ENCODE measurements at regions not wholly inside any gene's neighbourhood (a gene's known extent, or its start where the extent isn't known, plus 50 kb on each side); places are given as distances from the start of the nearest gene placed in this dataset.
"Not testable (repeated sequence)": the region's sequence is repeated elsewhere in the genome, so short reads cannot be mapped to it uniquely, and the experiment has no call there.

DNA sequence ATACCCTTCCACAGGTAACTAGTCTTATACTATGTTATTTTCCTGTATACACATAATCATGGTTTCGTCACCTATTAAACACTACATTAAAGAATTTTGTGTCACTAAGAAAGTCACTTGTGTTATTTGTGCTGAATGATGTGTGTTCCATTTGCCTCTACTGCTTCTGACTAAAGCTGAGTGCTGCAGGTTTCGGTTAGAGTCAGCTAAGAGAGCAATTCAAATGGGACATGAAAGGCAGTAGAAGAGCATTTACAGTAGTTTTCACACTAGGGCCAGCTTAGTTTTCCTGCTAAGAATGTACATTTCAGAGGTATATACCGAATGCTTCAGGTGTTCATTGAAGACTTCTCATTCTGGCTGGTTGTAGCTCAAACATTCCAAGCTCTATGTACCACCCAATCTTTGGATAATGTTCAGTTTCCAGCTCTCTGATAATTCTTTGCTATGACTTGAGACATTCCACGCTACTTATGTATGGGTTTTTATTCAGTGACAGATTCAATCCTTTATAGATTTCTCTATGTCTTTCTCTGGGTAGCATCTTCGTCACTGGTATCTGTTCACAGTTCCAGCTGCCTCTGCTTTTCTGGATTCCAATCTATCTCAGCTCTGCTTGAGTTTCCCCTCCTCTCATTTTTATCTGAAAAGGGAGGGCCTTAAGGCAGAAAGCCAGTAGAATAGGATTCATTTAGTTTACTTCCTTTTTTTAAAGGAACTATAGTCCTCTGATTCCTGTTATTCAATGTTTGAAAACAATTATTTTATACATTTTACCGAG lies 164.4 kb downstream of the CXXC4 start:
- no peak for DNase-seq (ENCODE audit: low spot score)

DNA sequence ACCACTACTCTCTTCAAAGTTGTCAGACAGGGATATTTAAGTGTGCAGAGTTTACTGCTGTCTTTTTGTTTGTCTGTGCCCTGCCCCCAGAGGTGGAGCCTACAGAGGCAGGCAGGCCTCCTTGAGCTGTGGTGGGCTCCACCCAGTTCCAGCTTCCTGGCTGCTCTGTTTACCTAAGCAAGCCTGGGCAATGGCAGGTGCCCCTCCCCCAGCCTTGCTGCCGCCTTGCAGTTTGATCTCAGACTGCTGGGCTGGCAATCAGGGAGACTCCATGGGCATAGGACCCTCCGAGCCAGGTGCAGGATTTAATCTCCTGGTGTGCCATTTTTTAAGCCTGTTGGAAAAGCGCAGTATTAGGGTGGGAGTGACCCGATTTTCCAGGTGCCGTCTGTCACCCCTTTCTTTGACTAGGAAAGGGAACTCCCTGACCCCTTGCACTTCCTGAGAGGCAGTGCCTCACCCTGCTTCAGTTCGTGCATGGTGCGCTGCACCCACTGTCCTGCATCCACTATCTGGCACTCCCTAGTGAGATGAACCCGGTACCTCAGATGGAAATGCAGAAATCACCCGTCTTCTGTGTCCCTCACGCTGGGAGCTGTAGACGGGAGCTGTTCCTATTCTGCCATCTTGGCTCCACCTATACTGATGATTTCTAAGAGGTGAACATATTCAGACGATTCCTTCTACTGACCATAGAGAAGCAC lies 167.6 kb downstream of the CXXC4 start:
- DNase-seq (ENCODE audit: low spot score): not testable (repeated sequence)

DNA sequence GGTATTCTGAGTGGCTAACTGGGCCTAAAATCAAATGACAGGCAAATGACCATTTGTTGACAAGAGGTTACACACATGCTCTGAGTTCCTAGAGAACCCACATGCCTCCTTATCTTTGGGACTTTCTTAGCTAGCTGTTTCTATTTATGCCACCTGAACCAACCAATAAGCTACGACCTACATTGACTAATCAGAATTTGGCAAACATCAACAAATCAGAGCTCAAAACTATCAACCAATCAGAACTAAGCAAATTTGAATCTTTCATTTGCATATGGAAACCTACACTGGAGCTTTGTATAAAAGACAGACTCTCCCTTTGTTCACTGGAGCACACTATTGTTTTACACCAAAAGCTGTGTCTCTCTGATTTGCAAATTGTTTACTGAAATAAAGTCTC lies 192.0 kb downstream of the CXXC4 start:
- no peak for DNase-seq (ENCODE audit: low spot score)

DNA sequence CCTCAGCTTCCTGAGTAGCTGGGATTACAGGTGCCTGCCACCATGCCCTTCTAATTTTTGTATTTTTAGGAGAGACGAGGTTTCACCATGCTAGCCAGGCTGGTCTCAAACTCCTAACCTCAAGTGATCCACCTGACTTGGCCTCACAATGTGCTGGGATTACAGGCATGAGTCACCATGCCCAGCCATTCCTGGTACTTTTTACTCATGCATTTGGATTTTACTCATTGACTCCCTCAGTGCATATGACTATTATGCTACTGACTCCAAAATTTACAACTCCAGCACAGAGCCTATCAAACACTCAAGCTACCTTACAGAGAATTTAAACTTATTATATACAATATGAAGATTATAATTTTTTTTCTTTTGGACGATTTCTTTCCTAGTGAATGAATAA lies 199.9 kb downstream of the CXXC4 start:
- no peak for DNase-seq (ENCODE audit: low spot score)

DNA sequence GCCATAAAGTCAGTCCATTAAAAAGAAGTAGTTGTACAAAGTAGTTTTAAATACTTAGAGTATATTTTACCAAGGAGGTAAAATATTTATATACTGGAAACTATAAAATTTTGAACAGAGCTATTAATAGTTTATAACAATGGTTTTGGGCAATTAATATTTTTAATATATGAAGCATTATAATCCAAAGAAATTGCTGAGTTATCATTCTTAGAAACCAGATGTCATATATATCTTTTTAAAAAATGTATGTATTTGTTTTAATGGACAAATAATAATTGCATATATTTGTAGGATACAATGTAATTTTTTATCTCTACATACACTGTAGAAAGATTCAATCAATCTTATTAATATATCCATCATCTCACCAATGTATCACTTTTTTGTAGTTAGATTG lies 207.8 kb downstream of the CXXC4 start:
- DNase-seq (ENCODE audit: low spot score): no peak

DNA sequence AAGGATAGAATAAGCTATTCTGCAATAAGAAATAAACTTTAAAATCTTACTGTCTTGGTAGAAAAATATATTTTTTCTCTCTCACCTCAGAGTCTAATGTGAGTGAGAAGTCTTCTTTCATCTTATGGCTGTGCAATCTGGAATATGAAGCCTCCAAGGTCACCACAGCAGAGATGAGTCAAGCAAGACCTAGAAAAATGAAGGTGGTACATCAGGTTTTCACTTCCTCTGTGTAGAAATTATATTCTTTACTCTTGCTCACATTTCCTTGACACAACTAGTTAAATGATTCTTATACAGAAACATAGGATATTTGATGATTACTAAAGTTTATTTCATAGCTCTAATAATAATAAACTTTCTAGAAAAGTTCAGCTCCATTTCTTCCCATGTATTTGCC lies 211.4 kb downstream of the CXXC4 start:
- no peak for DNase-seq (ENCODE audit: low spot score)

DNA sequence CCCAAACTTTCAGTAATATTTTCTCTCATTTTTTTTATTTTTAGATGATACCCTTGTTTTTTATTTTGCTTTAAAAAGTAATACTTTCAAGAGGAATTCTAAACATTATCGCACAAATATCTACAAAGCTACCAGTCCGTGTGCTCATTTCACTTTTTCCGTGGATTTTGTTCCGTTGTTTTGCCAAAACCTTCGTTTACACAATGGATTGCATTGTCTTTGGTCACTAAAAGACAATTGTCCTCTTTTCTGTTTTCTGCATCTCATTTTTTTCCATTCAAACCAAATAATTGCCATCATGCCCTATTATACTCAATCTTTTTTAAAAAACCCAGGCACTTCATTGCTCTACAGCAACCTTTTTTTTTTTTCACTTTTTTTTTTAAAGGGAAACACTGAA lies 214.9 kb downstream of the CXXC4 start:
- DNase-seq (ENCODE audit: low spot score): no peak

DNA sequence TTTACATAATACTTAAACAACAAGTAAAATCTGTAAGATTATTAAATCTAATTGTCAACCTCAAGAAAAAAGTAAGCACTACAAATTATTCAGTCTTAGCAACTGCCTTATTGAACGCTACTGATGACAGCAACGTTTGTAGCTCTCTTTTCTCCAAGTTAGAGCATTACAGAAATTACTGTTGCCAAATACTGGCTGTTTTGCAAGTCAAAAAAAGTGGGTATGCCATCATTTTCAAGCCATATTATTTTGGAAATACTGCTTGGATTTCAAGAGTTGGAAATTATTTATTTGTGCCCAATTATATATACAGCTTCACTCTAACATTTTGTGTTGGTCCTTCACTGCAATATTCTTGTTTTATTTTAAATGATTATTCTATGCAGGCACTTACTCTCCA lies 221.7 kb downstream of the CXXC4 start:
- no peak for DNase-seq (ENCODE audit: low spot score)

DNA sequence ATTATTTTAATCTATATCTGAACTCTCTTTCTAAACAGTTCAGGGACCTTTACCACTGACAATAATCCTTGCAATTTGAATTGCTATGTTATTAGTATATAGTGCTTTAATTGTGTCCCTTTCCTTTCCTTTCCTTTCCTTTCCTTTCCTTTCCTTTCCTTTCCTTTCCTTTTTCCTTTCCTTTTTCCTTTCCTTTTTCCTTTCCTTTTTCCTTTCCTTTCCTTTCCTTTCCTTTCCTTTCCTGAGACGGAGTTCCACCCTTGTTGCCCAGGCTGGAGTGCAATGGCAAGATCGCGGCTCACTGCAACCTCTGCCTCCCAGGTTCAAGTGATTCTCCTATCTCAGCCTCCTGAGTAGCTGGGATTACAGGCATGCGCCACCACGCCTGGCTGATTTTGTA lies 225.1 kb downstream of the CXXC4 start:
- DNase-seq (ENCODE audit: low spot score): not testable (repeated sequence)

DNA sequence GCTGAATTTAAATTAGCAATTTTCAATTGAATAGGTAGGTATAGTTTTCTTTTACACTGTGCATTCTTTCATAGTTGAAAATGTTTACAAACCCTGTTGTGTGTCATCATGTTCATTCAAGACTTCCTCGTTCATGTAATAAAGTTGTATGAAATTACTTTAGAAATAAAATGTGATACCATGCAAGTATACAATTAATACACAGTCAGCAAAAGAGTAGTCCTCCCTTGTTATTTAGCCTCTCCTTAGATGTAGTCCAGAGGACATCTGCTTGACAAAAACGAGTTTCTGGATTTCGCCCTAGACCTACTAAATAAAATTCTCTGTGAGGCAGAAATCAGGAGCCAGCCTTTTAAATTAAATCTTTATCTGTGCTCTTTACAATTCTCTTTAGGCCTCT lies 231.6 kb downstream of the CXXC4 start:
- DNase-seq (ENCODE audit: low spot score): no peak

DNA sequence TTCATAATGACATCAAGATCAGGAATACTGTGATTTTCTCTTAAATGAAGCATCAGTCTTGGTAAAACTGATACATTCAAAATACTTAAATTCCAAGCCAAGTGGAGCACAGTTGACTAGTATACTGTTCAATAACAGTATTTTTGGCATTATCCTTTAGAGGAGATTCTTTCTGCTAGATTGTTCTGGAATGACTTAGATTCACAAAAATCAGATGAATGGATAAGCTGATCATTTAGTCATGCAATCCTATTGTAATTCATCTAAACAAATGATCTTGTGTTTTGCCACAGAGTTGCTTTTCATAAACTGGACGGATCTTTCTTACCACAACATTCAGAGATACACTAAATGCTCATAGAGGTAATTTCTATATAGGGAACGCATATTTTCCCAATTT lies 232.0 kb downstream of the CXXC4 start:
- DNase-seq (ENCODE audit: low spot score): no peak

DNA sequence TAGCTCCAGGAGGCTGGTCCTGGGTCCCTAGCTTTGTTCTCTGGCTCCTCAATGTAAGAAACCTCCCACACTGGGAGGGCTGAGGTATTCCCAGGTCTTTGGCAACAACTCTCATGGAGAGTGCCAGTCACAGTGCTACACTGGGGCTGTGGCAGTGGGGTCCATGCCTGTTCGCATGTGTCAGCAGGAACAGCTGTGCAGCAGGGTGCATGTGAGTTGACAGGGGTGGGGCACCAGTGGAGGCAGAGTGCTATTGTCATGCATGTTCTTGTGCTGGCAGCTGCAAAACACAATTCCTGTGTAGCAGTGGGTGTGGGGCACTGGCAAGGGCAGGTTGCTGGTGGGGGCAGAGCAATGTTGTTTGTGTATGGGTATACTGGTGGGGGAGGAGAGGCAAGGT lies 246.0 kb downstream of the CXXC4 start:
- DNase-seq (ENCODE audit: low spot score): no peak

DNA sequence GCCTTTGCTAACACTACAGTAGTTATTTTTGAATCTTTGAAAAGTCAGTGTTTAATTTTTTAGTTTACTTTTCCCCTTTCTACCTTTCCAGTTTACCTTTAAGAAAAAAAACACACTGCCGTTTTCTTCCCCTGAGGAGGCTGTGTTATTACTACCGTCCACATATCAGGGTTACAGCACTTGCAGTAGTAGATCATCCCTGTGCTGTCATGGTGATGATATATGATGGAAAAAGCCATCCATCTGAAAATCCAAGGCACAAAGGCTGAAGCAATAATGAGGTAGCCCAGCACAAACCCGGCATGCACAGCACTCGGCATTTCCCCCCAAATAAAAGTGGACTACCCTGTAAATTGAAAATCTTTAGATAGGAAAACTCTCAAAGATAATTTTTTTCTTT lies 258.7 kb downstream of the CXXC4 start:
- no peak for DNase-seq (ENCODE audit: low spot score)

DNA sequence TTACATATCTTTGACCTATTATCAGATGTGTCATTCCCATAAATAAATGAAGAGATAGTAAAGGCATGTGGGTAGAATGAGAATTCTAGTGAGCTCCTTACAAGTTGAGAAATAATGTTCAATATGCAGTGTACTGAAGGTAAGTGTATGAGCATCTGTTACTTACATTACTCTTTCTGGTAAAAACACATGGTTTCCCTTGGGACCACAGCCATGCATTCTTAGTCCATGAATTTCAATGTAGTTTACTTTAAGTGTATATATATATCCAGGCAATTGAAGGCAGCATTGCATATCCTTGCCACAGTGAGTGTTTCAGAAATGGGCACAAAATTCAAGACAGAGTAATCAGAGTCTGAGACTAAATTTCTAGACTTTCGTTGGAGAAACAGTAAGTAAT lies 277.2 kb downstream of the CXXC4 start:
- DNase-seq (ENCODE audit: low spot score): no peak

DNA sequence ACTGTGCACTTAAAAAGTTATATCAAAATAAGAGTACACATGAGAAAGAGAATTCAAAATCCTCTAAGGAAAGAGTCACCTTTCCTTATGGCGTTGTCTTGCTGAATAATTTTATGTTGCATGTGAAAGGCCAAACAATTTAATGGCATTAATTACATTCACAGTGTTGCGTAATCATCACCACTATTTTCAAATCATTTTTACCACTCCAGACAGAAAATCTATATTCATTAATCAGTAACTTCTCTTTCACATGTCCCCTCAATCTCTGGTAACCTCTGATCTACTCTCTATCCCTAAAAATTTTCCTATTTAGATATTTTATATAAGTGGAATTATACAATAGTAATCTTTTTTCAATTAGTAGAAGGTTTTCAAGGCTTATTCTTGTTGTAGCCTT lies 283.0 kb downstream of the CXXC4 start:
- no peak for DNase-seq (ENCODE audit: low spot score)

DNA sequence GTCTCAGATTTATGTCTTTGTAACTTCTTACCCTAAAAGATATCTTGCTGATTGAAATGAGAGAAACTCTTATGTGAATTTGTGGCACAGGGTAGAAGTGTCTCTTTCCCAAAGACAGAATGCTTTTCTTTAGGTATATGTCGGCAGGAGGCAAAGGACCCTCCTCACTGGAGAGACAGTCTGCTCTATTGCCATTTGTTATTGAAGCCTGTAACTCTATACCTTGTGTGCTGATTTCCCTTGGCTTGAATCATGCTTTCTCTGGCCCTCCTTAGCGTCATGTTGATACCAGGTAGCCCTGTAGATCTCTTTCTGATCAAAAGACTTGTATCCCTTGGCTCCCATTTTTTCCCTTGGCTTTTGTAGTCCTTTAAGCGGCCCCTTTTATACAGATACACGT lies 284.3 kb downstream of the CXXC4 start:
- DNase-seq (ENCODE audit: low spot score): no peak

DNA sequence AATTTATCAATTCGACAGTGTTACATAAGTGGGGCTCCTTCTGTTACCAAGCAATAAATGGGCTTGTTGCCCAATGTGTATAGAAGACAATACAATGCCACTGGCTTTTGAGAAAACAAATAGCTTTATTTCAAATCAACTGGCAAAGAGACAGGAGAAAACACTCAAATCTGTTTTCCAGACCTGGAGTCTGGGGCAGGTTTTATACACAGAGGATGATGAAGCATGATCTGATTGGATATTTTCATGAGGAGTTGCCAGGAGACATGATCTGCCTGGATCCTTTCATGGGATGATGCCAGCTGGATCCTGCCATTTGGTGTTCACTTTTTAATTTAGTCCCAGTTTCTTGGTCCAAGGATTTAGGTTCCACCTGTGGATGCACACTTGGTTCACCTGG lies 287.9 kb downstream of the CXXC4 start:
- no peak for DNase-seq (ENCODE audit: low spot score)

DNA sequence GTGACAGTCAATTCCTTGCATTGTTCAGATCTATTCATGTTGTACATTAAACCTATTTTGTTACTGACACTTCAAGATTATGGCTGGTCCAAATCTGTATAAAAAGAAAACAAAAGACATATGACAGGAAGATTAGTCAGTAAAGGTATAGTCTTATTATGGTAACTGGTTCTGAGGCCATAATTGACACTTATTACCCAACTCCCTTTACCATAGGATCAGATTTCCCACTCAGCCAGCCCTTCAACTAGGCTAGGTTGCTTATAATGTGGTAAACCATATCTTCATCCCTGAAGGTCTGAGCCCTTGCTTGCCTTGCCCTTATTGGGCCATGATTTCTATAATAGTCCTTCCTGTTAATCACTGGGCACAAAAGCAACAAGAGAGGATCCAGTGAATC lies 289.6 kb downstream of the CXXC4 start:
- no peak for DNase-seq (ENCODE audit: low spot score)

DNA sequence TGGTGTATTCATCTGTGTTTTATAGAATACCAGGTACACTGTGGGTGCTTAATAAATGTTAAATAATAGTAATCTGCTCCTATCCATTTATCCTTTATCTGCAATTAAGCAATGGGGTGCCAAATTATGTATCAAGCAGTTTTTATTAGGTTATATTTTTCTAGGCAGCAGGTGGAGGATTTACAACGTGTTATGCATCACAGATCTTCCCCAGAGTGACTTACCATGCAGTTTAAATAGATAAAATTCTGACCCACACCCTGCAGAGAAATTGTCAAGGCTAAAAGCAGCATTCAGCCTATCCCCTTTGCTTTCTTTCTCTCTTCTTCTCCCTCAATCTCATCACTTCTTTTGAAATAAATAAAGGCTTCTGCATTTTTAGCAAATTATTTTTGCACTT lies 306.4 kb downstream of the CXXC4 start:
- no peak for DNase-seq (ENCODE audit: low spot score)

DNA sequence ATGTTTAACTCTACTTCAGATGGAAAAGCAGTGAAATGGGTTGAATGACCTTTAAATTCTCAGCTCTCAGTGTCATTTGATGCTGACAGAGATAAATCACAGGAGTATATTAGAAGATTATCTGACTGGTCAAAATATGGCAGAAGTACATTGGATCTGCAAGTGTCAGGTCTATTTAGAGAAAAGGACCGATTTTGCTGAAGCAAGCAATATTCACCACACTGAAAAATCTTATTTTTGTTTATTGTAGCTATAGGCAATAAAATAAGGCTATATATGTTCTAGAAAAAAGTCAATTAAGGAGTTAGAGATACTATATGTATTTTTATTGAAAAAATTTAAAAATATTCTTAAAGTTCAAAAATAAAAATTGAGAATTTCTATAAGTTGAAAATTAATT lies 325.3 kb downstream of the CXXC4 start:
- no peak for DNase-seq (ENCODE audit: low spot score)

DNA sequence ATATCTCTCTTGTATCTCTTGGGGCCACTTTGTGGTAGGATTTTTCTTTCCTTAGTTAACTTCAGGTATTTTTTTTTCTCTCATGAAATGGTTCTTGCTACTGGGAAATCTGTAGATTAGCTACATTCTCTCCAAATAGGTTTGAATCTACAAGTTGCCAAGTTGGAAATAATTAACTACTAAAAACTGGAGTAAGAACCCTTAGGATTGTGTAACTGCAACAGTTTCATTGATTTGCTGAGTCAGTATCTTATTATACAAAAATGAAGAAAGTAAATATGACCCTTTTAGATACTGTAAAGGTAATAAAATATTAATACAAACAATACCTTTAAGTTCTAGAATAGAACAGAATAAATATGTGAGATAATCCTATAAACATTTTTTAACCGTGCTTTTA lies 327.9 kb downstream of the CXXC4 start:
- no peak for DNase-seq (ENCODE audit: low spot score)

DNA sequence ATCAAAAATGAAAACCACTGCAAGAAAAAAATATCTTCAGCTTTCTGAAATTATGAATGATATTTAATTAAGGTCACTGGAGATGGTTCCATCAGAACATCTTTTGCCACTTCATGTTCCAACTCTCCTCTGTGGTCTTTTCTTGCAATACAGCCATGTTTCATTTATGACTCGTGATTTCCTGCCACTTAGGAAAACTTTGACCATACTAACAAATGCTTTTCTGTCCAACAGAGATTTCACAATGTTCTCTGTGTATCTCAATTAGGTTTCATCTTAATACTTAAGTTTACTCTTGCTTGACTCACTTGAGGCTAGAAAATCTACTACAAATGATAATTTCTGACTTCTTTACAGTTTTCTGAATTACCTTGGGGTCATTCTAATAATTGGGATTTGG lies 330.9 kb downstream of the CXXC4 start:
- DNase-seq (ENCODE audit: low spot score): no peak

DNA sequence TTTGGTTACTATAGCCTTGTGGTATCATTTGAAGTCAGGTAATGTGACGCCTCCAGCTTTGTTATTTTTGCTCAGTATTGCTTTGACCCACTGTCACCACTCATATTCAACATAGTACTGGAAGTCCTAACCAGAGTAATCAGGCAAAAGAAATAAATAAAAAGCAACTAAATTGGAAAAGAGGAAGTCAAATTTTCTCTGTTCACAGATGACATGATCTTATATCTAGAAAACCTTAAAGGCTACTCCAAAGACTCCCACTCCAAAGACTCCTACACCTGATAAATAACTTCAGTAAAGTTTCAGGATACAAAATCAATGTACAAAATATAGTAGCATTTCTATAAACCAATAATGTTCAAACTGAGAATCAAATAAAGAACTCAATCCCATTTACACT lies 348.6 kb downstream of the CXXC4 start:
- no peak for DNase-seq (ENCODE audit: low spot score)

DNA sequence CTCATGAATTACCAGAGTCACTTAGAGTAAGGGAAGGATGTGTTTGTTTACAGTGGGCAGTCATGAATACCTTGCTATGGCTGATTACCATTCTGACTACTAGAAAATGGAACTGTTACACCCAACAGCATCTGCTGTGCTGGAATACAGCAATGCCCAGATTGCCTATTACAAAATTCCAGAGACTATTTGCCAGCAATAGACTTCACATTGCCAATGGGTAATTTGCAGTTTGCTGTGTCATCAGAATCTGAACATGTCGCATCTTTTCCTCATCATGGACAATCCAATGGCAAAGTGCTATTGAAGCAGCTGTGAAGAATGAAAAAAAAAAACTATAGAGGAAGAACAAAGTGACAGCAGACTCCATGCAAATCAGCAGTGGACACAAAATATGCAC lies 356.6 kb downstream of the CXXC4 start:
- no peak for DNase-seq (ENCODE audit: low spot score)
